ENCODE measurements at regions not wholly inside any gene's neighbourhood (a gene's known extent, or its start where the extent isn't known, plus 50 kb on each side); places are given as distances from the start of the nearest gene placed in this dataset.

DNA sequence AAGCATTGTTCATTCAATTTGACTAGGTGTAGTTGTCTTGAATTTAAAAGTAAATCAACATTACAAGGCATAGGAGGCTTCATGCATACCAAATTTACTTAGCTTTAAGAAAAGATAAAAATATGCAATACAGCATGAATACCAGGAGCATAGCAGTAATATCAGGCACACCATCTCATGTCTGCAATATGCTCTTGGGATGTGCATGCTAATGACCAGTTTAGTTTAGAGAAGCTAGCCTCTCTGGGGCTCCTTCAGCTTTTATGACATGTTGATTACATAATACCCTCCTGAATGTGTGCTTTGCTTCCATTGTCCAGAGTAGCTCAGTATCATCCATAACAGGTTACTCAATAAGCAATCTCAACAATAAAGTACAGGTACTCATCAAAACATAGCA is 497.2 kb downstream of the FLRT2 start:
- no peaks in the 10 kb centered on the region for H3K4me1 ChIP-seq (ENCODE audit: control insufficient read depth, insufficient read depth, low read length, poor library complexity, severe bottlenecking)
- H3K27ac ChIP-seq (ENCODE audit: insufficient read depth, low read length, poor library complexity, severe bottlenecking): no peak overlapping the region
- H3K27me3 ChIP-seq (replicated peaks; ENCODE audit: control insufficient read depth, insufficient read depth, low read length, poor library complexity, severe bottlenecking): no peaks in the 10 kb centered on the region
- H3K9me3 ChIP-seq (ENCODE audit: control insufficient read depth, low read length): no peaks in the 10 kb centered on the region
- H3K4me3 ChIP-seq (ENCODE audit: insufficient read depth, low read depth, low read length, poor library complexity, severe bottlenecking): no peak overlapping the region
- no peak for DNase-seq
- no peaks in the 10 kb centered on the region for H3K36me3 ChIP-seq (ENCODE audit: control insufficient read depth, insufficient read depth, low read length)

GRCh38 chr14:86022031-86022629 is 492.2 kb downstream of the FLRT2 start:
- no peaks in the 10 kb centered on the region for H3K27me3 ChIP-seq (replicated peaks; ENCODE audit: control insufficient read depth, insufficient read depth, low read length, poor library complexity, severe bottlenecking)
- H3K27ac ChIP-seq (ENCODE audit: insufficient read depth, low read length, poor library complexity, severe bottlenecking): no peak overlapping the region
- no peaks in the 10 kb centered on the region for H3K9me3 ChIP-seq (ENCODE audit: control insufficient read depth, low read length)
- no peak for DNase-seq
- no peak overlapping the region for H3K4me3 ChIP-seq (ENCODE audit: insufficient read depth, low read depth, low read length, poor library complexity, severe bottlenecking)
- H3K4me1 ChIP-seq (ENCODE audit: control insufficient read depth, insufficient read depth, low read length, poor library complexity, severe bottlenecking): no peaks in the 10 kb centered on the region
- H3K36me3 ChIP-seq (ENCODE audit: control insufficient read depth, insufficient read depth, low read length): no peaks in the 10 kb centered on the region

- no peak overlapping the region for H3K4me3 ChIP-seq (ENCODE audit: insufficient read depth, low read depth, low read length, poor library complexity, severe bottlenecking)
- H3K9me3 ChIP-seq (ENCODE audit: control insufficient read depth, low read length): no peaks in the 10 kb centered on the region
- no peaks in the 10 kb centered on the region for H3K4me1 ChIP-seq (ENCODE audit: control insufficient read depth, insufficient read depth, low read length, poor library complexity, severe bottlenecking)
- no peak overlapping the region for H3K27ac ChIP-seq (ENCODE audit: insufficient read depth, low read length, poor library complexity, severe bottlenecking)
- DNase-seq: no peak
- H3K36me3 ChIP-seq (ENCODE audit: control insufficient read depth, insufficient read depth, low read length): no peaks in the 10 kb centered on the region
- no peaks in the 10 kb centered on the region for H3K27me3 ChIP-seq (replicated peaks; ENCODE audit: control insufficient read depth, insufficient read depth, low read length, poor library complexity, severe bottlenecking)
Measured at GRCh38 chr14:86020841-86021240, 490.9 kb downstream of the FLRT2 start.

DNA sequence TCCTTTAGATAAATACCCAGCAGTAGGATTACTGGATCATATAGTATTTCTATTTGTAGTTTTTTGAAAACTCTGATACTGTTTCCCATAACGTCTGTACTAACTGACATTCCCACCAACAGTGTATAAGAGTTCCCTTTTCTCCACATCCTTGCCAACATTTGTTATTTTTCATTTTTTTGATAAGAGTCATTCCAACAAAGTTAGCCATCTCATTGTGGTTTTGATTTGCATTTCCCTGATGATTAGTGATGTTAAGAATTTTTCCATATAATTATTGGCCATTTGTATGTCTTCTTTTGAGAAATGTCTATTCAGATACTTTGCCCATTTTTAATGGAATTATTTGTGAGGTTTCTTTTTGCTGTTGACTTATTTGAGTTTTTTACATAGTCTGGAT is 486.0 kb downstream of the FLRT2 start:
- Histone ChIP-seq H3K27me3 (replicated peaks; ENCODE audit: control insufficient read depth, insufficient read depth, low read length, poor library complexity, severe bottlenecking) (no peaks in the 10 kb centered on the region), H3K27ac (ENCODE audit: insufficient read depth, low read length, poor library complexity, severe bottlenecking) (no peak overlapping the region), H3K4me3 (ENCODE audit: insufficient read depth, low read depth, low read length, poor library complexity, severe bottlenecking) (no peak overlapping the region), H3K4me1 (ENCODE audit: control insufficient read depth, insufficient read depth, low read length, poor library complexity, severe bottlenecking) (no peaks in the 10 kb centered on the region), H3K9me3 (ENCODE audit: control insufficient read depth, low read length) (no peaks in the 10 kb centered on the region), H3K36me3 (ENCODE audit: control insufficient read depth, insufficient read depth, low read length) (no peaks in the 10 kb centered on the region)
- DNase-seq: no peak

- Histone ChIP-seq H3K9me3 (ENCODE audit: control insufficient read depth, low read length) (no peaks in the 10 kb centered on the region), H3K36me3 (ENCODE audit: control insufficient read depth, insufficient read depth, low read length) (no peaks in the 10 kb centered on the region), H3K4me3 (ENCODE audit: insufficient read depth, low read depth, low read length, poor library complexity, severe bottlenecking) (no peak overlapping the region), H3K27me3 (replicated peaks; ENCODE audit: control insufficient read depth, insufficient read depth, low read length, poor library complexity, severe bottlenecking) (no peaks in the 10 kb centered on the region), H3K4me1 (ENCODE audit: control insufficient read depth, insufficient read depth, low read length, poor library complexity, severe bottlenecking) (no peaks in the 10 kb centered on the region), H3K27ac (ENCODE audit: insufficient read depth, low read length, poor library complexity, severe bottlenecking) (no peak overlapping the region)
- DNase-seq: no peak
Measured at GRCh38 chr14:86015511-86015910, 485.6 kb downstream of the FLRT2 start.

DNA sequence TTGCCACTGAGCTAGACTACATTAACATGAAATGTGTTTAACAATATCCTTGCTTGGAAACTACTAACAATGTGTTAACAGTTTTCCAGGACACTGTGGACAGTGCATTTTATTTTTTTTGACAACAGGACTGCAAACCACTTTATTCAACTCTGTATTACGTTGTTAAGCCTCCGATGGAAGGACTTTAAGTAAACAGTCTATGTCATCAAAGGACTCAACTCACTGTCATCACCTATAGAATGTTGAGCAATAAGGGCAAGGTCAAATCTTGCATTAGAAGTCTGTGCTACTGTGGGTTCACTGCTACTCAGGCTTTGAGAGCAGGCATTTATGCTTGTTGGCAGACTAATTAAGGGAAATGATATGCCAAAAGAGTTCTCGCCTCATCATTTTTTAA is 483.7 kb downstream of the FLRT2 start:
- no peak for DNase-seq
- no peaks in the 10 kb centered on the region for H3K27me3 ChIP-seq (replicated peaks; ENCODE audit: control insufficient read depth, insufficient read depth, low read length, poor library complexity, severe bottlenecking)
- no peaks in the 10 kb centered on the region for H3K4me1 ChIP-seq (ENCODE audit: control insufficient read depth, insufficient read depth, low read length, poor library complexity, severe bottlenecking)
- no peak overlapping the region for H3K27ac ChIP-seq (ENCODE audit: insufficient read depth, low read length, poor library complexity, severe bottlenecking)
- no peaks in the 10 kb centered on the region for H3K36me3 ChIP-seq (ENCODE audit: control insufficient read depth, insufficient read depth, low read length)
- no peak overlapping the region for H3K4me3 ChIP-seq (ENCODE audit: insufficient read depth, low read depth, low read length, poor library complexity, severe bottlenecking)
- no peaks in the 10 kb centered on the region for H3K9me3 ChIP-seq (ENCODE audit: control insufficient read depth, low read length)

GRCh38 chr14:86012461-86012860 is 482.5 kb downstream of the FLRT2 start:
- H3K4me1 ChIP-seq (ENCODE audit: control insufficient read depth, insufficient read depth, low read length, poor library complexity, severe bottlenecking): no peaks in the 10 kb centered on the region
- DNase-seq: no peak
- H3K4me3 ChIP-seq (ENCODE audit: insufficient read depth, low read depth, low read length, poor library complexity, severe bottlenecking): no peak overlapping the region
- no peaks in the 10 kb centered on the region for H3K9me3 ChIP-seq (ENCODE audit: control insufficient read depth, low read length)
- H3K27me3 ChIP-seq (replicated peaks; ENCODE audit: control insufficient read depth, insufficient read depth, low read length, poor library complexity, severe bottlenecking): no peaks in the 10 kb centered on the region
- H3K36me3 ChIP-seq (ENCODE audit: control insufficient read depth, insufficient read depth, low read length): no peaks in the 10 kb centered on the region
- H3K27ac ChIP-seq (ENCODE audit: insufficient read depth, low read length, poor library complexity, severe bottlenecking): no peak overlapping the region

DNA sequence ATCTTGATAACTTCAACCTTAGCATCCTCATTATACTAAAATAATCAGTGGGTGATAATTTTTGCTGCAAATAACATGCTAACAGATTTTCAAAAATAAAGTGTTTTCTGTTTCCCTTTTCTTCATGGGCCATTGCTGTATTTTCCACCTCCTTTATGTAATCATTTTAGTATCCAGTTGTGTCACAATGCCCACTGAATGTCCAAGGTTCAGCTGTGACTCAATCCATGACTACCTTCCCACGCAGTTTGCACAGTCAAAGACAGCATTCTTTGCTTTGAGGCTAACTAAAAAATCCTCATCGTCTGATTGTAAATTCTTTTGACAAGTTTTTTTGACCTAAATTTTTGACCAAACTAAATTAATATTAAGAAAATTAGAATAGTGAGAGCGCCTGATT is 474.1 kb downstream of the FLRT2 start:
- DNase-seq: no peak
- Histone ChIP-seq H3K36me3 (ENCODE audit: control insufficient read depth, insufficient read depth, low read length) (no peaks in the 10 kb centered on the region), H3K4me3 (ENCODE audit: insufficient read depth, low read depth, low read length, poor library complexity, severe bottlenecking) (no peak overlapping the region), H3K27me3 (replicated peaks; ENCODE audit: control insufficient read depth, insufficient read depth, low read length, poor library complexity, severe bottlenecking) (no peaks in the 10 kb centered on the region), H3K4me1 (ENCODE audit: control insufficient read depth, insufficient read depth, low read length, poor library complexity, severe bottlenecking) (no peaks in the 10 kb centered on the region), H3K9me3 (ENCODE audit: control insufficient read depth, low read length) (no peaks in the 10 kb centered on the region), H3K27ac (ENCODE audit: insufficient read depth, low read length, poor library complexity, severe bottlenecking) (no peak overlapping the region)

- H3K9me3 ChIP-seq (ENCODE audit: control insufficient read depth, low read length): no peaks in the 10 kb centered on the region
- H3K36me3 ChIP-seq (ENCODE audit: control insufficient read depth, insufficient read depth, low read length): no peaks in the 10 kb centered on the region
- H3K27ac ChIP-seq (ENCODE audit: insufficient read depth, low read length, poor library complexity, severe bottlenecking): no peak overlapping the region
- H3K4me1 ChIP-seq (ENCODE audit: control insufficient read depth, insufficient read depth, low read length, poor library complexity, severe bottlenecking): no peaks in the 10 kb centered on the region
- H3K4me3 ChIP-seq (ENCODE audit: insufficient read depth, low read depth, low read length, poor library complexity, severe bottlenecking): no peak overlapping the region
- no peak for DNase-seq
- H3K27me3 ChIP-seq (replicated peaks; ENCODE audit: control insufficient read depth, insufficient read depth, low read length, poor library complexity, severe bottlenecking): no peaks in the 10 kb centered on the region
Measured at GRCh38 chr14:85996551-85996950, 466.6 kb downstream of the FLRT2 start.

- H3K27me3 ChIP-seq (replicated peaks; ENCODE audit: control insufficient read depth, insufficient read depth, low read length, poor library complexity, severe bottlenecking): no peaks in the 10 kb centered on the region
- H3K9me3 ChIP-seq (ENCODE audit: control insufficient read depth, low read length): no peaks in the 10 kb centered on the region
- H3K36me3 ChIP-seq (ENCODE audit: control insufficient read depth, insufficient read depth, low read length): no peaks in the 10 kb centered on the region
- DNase-seq: no peak
- no peak overlapping the region for H3K27ac ChIP-seq (ENCODE audit: insufficient read depth, low read length, poor library complexity, severe bottlenecking)
- no peaks in the 10 kb centered on the region for H3K4me1 ChIP-seq (ENCODE audit: control insufficient read depth, insufficient read depth, low read length, poor library complexity, severe bottlenecking)
- H3K4me3 ChIP-seq (ENCODE audit: insufficient read depth, low read depth, low read length, poor library complexity, severe bottlenecking): no peak overlapping the region
Measured at GRCh38 chr14:85991156-85991555, 461.2 kb downstream of the FLRT2 start.

GRCh38 chr14:85987907-85988306 is 458.0 kb downstream of the FLRT2 start:
- no peaks in the 10 kb centered on the region for H3K4me1 ChIP-seq (ENCODE audit: control insufficient read depth, insufficient read depth, low read length, poor library complexity, severe bottlenecking)
- DNase-seq: no peak
- no peak overlapping the region for H3K4me3 ChIP-seq (ENCODE audit: insufficient read depth, low read depth, low read length, poor library complexity, severe bottlenecking)
- H3K36me3 ChIP-seq (ENCODE audit: control insufficient read depth, insufficient read depth, low read length): no peaks in the 10 kb centered on the region
- no peak overlapping the region for H3K27ac ChIP-seq (ENCODE audit: insufficient read depth, low read length, poor library complexity, severe bottlenecking)
- no peaks in the 10 kb centered on the region for H3K9me3 ChIP-seq (ENCODE audit: control insufficient read depth, low read length)
- no peaks in the 10 kb centered on the region for H3K27me3 ChIP-seq (replicated peaks; ENCODE audit: control insufficient read depth, insufficient read depth, low read length, poor library complexity, severe bottlenecking)
